Keratinocyte (primary cell): ENCODE measurements at regions not wholly inside any gene's neighbourhood (a gene's known extent, or its start where the extent isn't known, plus 50 kb on each side); places are given as distances from the start of the nearest gene placed in this dataset.

Experiments used
- DNase-seq: peaks from one replicate; pipeline ENCODE4 v3.0.0-alpha.2; 2011; ENCODE audit warnings: low read depth, missing footprints, low spot score
- FAIRE-seq: peaks from 2 replicates; lab custom pipeline; 2011; peaks lifted over from hg19 to GRCh38; lab: Jason Lieb, UNC
- H2AFZ ChIP-seq: 2 replicates; pipeline ENCODE4 v1.6.0; 2012; ENCODE audit warnings: low read length, control low read depth, inconsistent platforms; ENCODE audit not compliant: control insufficient read depth
- H3K27ac ChIP-seq: 2 replicates; pipeline ENCODE4 v1.5.1; 2011; ENCODE audit warnings: low read length; ENCODE audit not compliant: control insufficient read depth, insufficient read depth
- H3K27me3 ChIP-seq: 3 replicates; pipeline ENCODE4 v1.6.0; 2011; ENCODE audit warnings: low read length; ENCODE audit not compliant: control insufficient read depth, insufficient read depth; ENCODE audit errors: extremely low read depth
- H3K36me3 ChIP-seq, 2 experiments: 2 replicates in 1 of 2; 3 replicates in 1 of 2; pipeline ENCODE4 v1.5.1; 2011; ENCODE audit warnings: low read length in 2 of 2, mild to moderate bottlenecking in 1 of 2; ENCODE audit not compliant: control insufficient read depth in 2 of 2, insufficient read depth in 2 of 2; ENCODE audit errors: extremely low read depth in 1 of 2
- H3K4me1 ChIP-seq: 3 replicates; pipeline ENCODE4 v1.5.1; 2011; ENCODE audit warnings: low read length; ENCODE audit not compliant: control insufficient read depth, insufficient read depth; ENCODE audit errors: extremely low read depth
- H3K4me2 ChIP-seq: 3 replicates; pipeline ENCODE4 v1.6.0; 2011; ENCODE audit warnings: low read depth, low read length; ENCODE audit not compliant: control insufficient read depth, insufficient read depth; ENCODE audit errors: extremely low read depth
- H3K4me3 ChIP-seq, 3 experiments: fragments of 200-600 bp in 1 of 3; sonication (generic) in 1 of 3; 2 replicates in 2 of 3; 3 replicates in 1 of 3; pipeline ENCODE4 v1.5.1; 2011 to 2016; ENCODE audit warnings: low read length in 3 of 3, mild to moderate bottlenecking in 3 of 3, control low read depth in 2 of 3, inconsistent platforms in 1 of 3, low read depth in 1 of 3, mixed read lengths in 1 of 3, mixed run types in 1 of 3, moderate library complexity in 1 of 3; ENCODE audit not compliant: control insufficient read depth in 2 of 3, insufficient read depth in 2 of 3; ENCODE audit errors: extremely low read depth in 1 of 3
- H3K79me2 ChIP-seq: 2 replicates; pipeline ENCODE4 v1.6.0; 2012; ENCODE audit warnings: low read length; ENCODE audit not compliant: control insufficient read depth, insufficient read depth
- H3K9ac ChIP-seq: 3 replicates; pipeline ENCODE4 v1.6.0; 2011; ENCODE audit warnings: low read length; ENCODE audit not compliant: control insufficient read depth, insufficient read depth; ENCODE audit errors: extremely low read depth
- H3K9me1 ChIP-seq: 3 replicates; pipeline ENCODE4 v1.6.0; 2011; ENCODE audit warnings: low read length; ENCODE audit not compliant: control insufficient read depth, insufficient read depth; ENCODE audit errors: extremely low read depth
- H3K9me3 ChIP-seq: 2 replicates; pipeline ENCODE4 v1.5.1; 2012; ENCODE audit warnings: low read depth, low read length; ENCODE audit not compliant: control insufficient read depth
- H4K20me1 ChIP-seq: 3 replicates; pipeline ENCODE4 v1.6.0; 2011; ENCODE audit warnings: low read length; ENCODE audit not compliant: control insufficient read depth, insufficient read depth; ENCODE audit errors: extremely low read depth
- EZH2 ChIP-seq: IDR thresholded peaks from one replicate; pipeline ENCODE4 v1.6.1; 2012; ENCODE audit warnings: inconsistent platforms, mild to moderate bottlenecking, low read length, moderate library complexity
- dilution Hi-C: fragments of 300-500 bp; cut with MboI; formaldehyde crosslinking; loops from one replicate; pipeline ENCODE4 v1.7.0; 2020; ENCODE audit warnings: low sequenced_read_pairs; ENCODE audit not compliant: extremely low pct_ligation_motif_present
- TF ChIP-seq, protein P1 (sequence below), 3 experiments: IDR thresholded peaks in 1 of 3; conservative IDR thresholded peaks in 1 of 3; optimal IDR thresholded peaks in 1 of 3; 2 replicates in 2 of 3; 3 replicates in 1 of 3; pipeline versions ENCODE3 to v1.5.1; 2011; ENCODE audit warnings: low read length in 3 of 3, mild to moderate bottlenecking in 3 of 3, moderate library complexity in 2 of 3, control low read depth in 1 of 3, inconsistent platforms in 1 of 3; ENCODE audit not compliant: insufficient read depth in 2 of 3; ENCODE audit errors: extremely low read depth in 1 of 3

DNA sequence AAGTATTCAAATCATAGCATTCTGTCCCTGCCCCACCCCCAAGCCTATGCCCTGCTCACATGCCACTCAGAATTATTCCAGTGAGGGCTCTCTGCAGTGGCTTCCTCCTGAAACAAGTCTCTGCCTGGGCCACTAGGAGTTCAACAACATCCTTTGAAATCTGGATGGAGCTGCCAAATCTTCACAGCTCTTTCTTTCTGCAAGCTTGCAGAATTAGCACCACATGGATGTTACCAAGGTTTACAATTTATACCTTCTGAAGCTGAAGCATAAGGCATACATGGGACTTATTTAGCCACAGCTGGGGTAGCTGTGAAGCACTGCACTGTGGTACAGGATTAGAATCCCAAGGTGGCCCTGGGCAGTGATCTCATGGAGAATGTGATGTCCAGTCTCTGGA lies 577.5 kb downstream of the CD109 start:
- no peaks in the 10 kb centered on the region for H3K9me3 ChIP-seq
- no peaks in the 10 kb centered on the region for H3K36me3 ChIP-seq
- TF ChIP-seq, protein P1, sequence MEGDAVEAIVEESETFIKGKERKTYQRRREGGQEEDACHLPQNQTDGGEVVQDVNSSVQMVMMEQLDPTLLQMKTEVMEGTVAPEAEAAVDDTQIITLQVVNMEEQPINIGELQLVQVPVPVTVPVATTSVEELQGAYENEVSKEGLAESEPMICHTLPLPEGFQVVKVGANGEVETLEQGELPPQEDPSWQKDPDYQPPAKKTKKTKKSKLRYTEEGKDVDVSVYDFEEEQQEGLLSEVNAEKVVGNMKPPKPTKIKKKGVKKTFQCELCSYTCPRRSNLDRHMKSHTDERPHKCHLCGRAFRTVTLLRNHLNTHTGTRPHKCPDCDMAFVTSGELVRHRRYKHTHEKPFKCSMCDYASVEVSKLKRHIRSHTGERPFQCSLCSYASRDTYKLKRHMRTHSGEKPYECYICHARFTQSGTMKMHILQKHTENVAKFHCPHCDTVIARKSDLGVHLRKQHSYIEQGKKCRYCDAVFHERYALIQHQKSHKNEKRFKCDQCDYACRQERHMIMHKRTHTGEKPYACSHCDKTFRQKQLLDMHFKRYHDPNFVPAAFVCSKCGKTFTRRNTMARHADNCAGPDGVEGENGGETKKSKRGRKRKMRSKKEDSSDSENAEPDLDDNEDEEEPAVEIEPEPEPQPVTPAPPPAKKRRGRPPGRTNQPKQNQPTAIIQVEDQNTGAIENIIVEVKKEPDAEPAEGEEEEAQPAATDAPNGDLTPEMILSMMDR (optimal IDR thresholded peaks at IDR 0.05 in 1 of 3, IDR thresholded peaks at IDR 0.05 in 1 of 3, conservative IDR thresholded peaks at IDR 0.05 in 1 of 3; ENCODE audit: extremely low read depth in 1 of 3, insufficient read depth in 2 of 3, low read length in 3 of 3): no peak
- no peak for TF ChIP-seq EZH2
- dilution Hi-C loops: no loop called here
- H3K4me2 ChIP-seq: no peak overlapping the region
- no peak overlapping the region for H3K27ac ChIP-seq
- H2AFZ ChIP-seq: no peak overlapping the region
- no peak overlapping the region for H3K9ac ChIP-seq
- DNase-seq (no peak), FAIRE-seq (no peak)
- H4K20me1 ChIP-seq: no peaks in the 10 kb centered on the region
- H3K27me3 ChIP-seq: no peaks in the 10 kb centered on the region
- no peak overlapping the region for H3K4me3 ChIP-seq
- H3K79me2 ChIP-seq: no peaks in the 10 kb centered on the region
- no peaks in the 10 kb centered on the region for H3K9me1 ChIP-seq
- H3K4me1 ChIP-seq: no peaks in the 10 kb centered on the region

DNA sequence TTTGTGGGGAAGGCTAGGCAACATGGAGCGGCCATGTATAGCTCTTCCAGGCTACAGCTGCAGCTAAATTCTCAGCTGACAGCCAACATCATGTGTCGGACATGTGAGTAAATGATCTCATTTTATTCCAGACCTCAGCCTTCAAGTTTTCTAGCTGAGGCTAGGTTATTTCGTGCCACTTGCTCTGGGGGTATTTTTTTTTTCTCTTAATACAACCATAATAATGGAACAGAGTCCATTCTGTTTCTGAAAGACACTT lies 573.5 kb downstream of the CD109 start:
- Histone ChIP-seq H3K36me3 (no peaks in the 10 kb centered on the region), H2AFZ (no peak overlapping the region), H3K9me1 (no peaks in the 10 kb centered on the region), H3K9me3 (no peaks in the 10 kb centered on the region), H3K9ac (no peak overlapping the region), H3K27ac (no peak overlapping the region), H3K4me3 (no peak overlapping the region), H3K4me1 (no peaks in the 10 kb centered on the region), H4K20me1 (no peaks in the 10 kb centered on the region), H3K79me2 (no peaks in the 10 kb centered on the region), H3K27me3 (no peaks in the 10 kb centered on the region), H3K4me2 (no peak overlapping the region)
- FAIRE-seq (no peak), DNase-seq (no peak)
- dilution Hi-C loops: no loop called here
- no peak for TF ChIP-seq EZH2

DNA sequence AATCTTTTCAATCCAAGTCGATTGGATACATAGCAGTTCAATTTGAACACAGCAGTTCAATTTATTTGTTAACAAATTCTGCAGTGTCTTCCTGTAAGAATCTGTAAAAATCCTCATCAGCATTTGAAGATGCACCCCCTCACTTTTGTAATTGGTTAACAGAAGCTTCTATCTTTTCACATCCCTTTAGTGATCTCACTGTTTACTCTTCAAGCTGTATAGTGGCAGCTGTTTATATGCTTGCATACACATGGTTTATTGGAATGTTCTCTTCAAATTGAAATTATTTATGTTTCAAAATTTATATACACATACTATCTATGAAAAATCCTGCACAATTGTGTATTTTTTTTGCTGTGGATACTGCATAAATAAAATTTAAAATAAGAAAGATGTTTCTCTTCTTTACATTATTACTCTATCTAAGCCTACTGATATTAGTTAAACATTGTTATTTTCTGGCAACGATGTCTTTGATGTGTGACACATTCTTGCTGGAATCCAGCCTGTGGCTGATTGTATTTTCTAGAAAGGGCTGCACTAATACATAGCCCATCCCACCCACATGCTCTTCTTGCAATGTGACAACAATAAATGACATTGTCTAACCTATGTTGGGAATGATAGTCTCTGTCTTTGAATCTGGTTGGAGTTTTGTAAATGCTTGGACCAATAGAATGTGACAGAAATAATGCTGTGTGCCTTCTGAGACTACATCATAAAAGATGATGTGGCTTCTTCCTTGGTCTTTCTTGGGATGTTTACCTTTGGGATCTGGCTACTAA lies 573.0 kb downstream of the CD109 start:
- dilution Hi-C loops: no loop called here
- FAIRE-seq (no peak), DNase-seq (no peak)
- Histone ChIP-seq H3K79me2 (no peaks in the 10 kb centered on the region), H3K9ac (no peak overlapping the region), H4K20me1 (no peaks in the 10 kb centered on the region), H3K36me3 (no peaks in the 10 kb centered on the region), H3K27me3 (no peaks in the 10 kb centered on the region), H3K4me3 (no peak overlapping the region), H3K9me1 (no peaks in the 10 kb centered on the region), H3K4me1 (no peaks in the 10 kb centered on the region), H3K4me2 (no peak overlapping the region), H2AFZ (no peak overlapping the region), H3K27ac (no peak overlapping the region), H3K9me3 (no peaks in the 10 kb centered on the region)
- TF ChIP-seq, protein P1 (optimal IDR thresholded peaks at IDR 0.05 in 1 of 3, IDR thresholded peaks at IDR 0.05 in 1 of 3, conservative IDR thresholded peaks at IDR 0.05 in 1 of 3; ENCODE audit: extremely low read depth in 1 of 3, insufficient read depth in 2 of 3, low read length in 3 of 3): no peak
- TF ChIP-seq EZH2: no peak
